ENCODE measurements at regions not wholly inside any gene's neighbourhood (a gene's known extent, or its start where the extent isn't known, plus 50 kb on each side); places are given as distances from the start of the nearest gene placed in this dataset.
A peak's percentile ranks its signal among the peaks of the same experiment; 100 is the strongest.
"Not testable (repeated sequence)": the region's sequence is repeated elsewhere in the genome, so short reads cannot be mapped to it uniquely, and the experiment has no call there.

DNA sequence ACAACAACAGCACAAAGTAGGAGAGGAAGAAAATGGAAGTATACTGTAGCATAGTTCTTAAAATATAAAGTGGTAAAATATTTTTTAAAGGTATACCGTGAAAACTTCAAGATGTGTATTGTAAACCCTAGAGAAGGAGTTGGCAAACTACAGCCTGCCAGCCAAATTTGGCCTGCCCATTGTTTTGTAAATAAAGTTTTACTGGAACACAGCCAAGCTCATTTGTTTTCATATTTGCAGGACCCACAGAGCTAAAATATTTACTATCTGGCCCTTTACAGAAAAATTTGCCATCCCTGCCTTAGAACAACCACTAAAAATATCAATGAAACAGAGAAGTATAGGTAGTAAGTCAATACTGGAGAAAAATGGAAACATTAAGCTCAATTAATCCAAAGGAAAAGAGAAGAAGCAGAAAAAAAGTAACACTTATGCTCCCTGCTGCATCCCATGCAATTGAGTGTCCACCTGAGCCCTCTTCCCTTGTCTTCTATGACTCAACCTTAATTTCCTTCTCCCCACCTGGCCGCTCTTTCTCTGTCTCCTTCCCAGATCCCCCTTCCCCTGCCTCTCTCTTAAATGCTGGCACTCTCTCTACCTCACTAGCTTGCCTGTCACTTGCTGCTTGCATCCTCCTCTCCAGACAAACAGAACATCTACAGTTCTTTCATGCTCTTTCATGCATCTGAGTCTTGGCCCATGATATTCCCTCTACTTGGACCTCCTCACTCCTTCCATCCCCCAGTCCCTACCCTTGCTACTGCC is 50.6 kb upstream of the FER start:
- Histone ChIP-seq H3K9me3 (ENCODE audit: control insufficient read depth in 2 of 2, low read length in 2 of 2) (no peaks in the 10 kb centered on the region), H3K36me3 (ENCODE audit: control insufficient read depth in 2 of 2, insufficient read depth in 2 of 2, low read length in 2 of 2) (no peaks in the 10 kb centered on the region), H3K4me1 (ENCODE audit: control insufficient read depth, insufficient read depth, low read length) (no peaks in the 10 kb centered on the region), H3K27me3 (ENCODE audit: control insufficient read depth in 1 of 2, insufficient read depth in 2 of 2, low read length in 2 of 2) (no peaks in the 10 kb centered on the region), H3K4me3 (ENCODE audit: low read length in 2 of 2) (no peak overlapping the region), H3K27ac (ENCODE audit: low read length) (no peak overlapping the region), H3K9ac (ENCODE audit: low read length in 2 of 2) (no peak overlapping the region)

DNA sequence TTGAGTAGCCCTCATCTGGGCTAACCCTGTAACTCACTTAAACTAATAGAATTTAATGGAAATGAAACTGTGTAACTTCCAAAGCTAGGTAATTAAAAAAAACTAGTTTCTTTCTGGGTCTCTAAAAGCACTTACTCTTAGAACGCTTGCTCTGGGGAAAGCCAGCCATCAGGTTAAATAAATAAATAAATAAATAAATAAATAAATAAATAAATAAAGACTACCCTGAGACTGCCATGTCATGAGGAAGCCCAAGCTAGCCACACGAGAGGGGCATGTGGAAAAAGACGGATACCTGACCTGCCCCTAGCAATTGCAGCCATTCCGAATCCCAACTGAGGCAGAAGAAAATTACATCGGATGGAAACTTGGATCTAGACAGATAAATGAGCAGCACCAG is 51.3 kb upstream of the FER start:
- Histone ChIP-seq H3K4me1 (ENCODE audit: control insufficient read depth, insufficient read depth, low read length) (no peaks in the 10 kb centered on the region), H3K27me3 (ENCODE audit: control insufficient read depth in 1 of 2, insufficient read depth in 2 of 2, low read length in 2 of 2) (no peaks in the 10 kb centered on the region), H3K4me3 (ENCODE audit: low read length in 2 of 2) (no peak overlapping the region), H3K36me3 (ENCODE audit: control insufficient read depth in 2 of 2, insufficient read depth in 2 of 2, low read length in 2 of 2) (no peaks in the 10 kb centered on the region), H3K27ac (ENCODE audit: low read length) (no peak overlapping the region), H3K9ac (ENCODE audit: low read length in 2 of 2) (no peak overlapping the region), H3K9me3 (ENCODE audit: control insufficient read depth in 2 of 2, low read length in 2 of 2) (no peaks in the 10 kb centered on the region)

DNA sequence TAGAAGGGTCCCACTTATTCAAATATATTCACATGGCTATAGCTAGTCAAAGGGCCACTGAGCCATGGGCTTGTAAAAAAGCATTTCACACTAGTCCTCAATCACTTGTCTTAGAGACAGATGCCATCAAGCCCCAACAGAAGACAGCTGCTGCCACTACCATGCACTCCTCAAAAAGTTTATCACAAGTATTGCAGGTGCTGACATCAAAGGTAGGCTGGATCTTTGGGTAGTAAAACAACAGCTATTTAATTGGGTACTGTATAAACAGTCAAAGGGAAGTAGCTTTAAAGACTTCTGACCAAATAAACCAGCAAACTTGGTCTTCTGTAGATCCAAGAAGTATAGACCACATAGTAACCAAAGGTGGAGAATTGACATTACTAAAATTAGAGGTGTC is 59.2 kb upstream of the FER start:
- Histone ChIP-seq H3K9ac (ENCODE audit: low read length in 2 of 2) (no peak overlapping the region), H3K9me3 (ENCODE audit: control insufficient read depth in 2 of 2, low read length in 2 of 2) (no peaks in the 10 kb centered on the region), H3K36me3 (ENCODE audit: control insufficient read depth in 2 of 2, insufficient read depth in 2 of 2, low read length in 2 of 2) (no peaks in the 10 kb centered on the region), H3K27ac (ENCODE audit: low read length) (no peak overlapping the region), H3K4me3 (ENCODE audit: low read length in 2 of 2) (no peak overlapping the region), H3K27me3 (ENCODE audit: control insufficient read depth in 1 of 2, insufficient read depth in 2 of 2, low read length in 2 of 2) (no peaks in the 10 kb centered on the region), H3K4me1 (ENCODE audit: control insufficient read depth, insufficient read depth, low read length) (peaks cover 2% of the 10 kb centered on the region)

DNA sequence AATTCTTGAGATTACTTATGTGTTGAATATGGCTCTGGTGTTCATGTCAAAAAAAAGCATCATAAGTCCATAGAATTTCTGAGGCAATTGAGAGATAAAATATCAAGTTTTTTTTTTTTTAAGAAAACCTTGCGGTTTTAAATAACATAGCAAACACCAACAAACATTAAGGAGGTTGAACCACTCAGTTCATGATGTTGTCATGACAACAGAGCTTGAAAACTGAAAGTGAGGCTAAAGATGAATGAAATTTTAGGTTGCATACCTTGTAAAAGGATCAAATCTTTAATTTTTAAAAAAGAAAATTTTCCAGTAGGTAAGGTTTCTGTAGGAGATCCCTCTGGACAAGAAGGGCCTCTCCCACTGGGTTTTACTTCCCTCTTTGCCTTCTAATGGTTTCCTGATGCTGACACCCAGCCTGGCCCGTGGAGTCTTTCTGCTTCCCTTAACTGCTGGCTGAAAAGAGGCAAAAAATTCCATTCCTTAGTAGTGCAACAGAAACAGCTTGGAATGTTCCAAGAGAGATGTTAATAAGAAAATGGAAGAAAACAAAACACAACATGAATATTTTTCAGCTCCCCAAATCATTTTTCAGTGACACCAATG is 60.0 kb upstream of the FER start:
- no peaks in the 10 kb centered on the region for H3K27me3 ChIP-seq (ENCODE audit: control insufficient read depth in 1 of 2, insufficient read depth in 2 of 2, low read length in 2 of 2)
- H3K36me3 ChIP-seq (ENCODE audit: control insufficient read depth in 2 of 2, insufficient read depth in 2 of 2, low read length in 2 of 2), result no peaks in the 10 kb centered on the region
- peaks cover 2% of the 10 kb centered on the region for H3K4me1 ChIP-seq (ENCODE audit: control insufficient read depth, insufficient read depth, low read length)
- H3K4me3 ChIP-seq (ENCODE audit: low read length in 2 of 2), result no peak overlapping the region
- peak overlapping the region; percentile 6 for H3K27ac ChIP-seq (ENCODE audit: low read length)
- no peak overlapping the region for H3K9ac ChIP-seq (ENCODE audit: low read length in 2 of 2)
- no peaks in the 10 kb centered on the region for H3K9me3 ChIP-seq (ENCODE audit: control insufficient read depth in 2 of 2, low read length in 2 of 2)

DNA sequence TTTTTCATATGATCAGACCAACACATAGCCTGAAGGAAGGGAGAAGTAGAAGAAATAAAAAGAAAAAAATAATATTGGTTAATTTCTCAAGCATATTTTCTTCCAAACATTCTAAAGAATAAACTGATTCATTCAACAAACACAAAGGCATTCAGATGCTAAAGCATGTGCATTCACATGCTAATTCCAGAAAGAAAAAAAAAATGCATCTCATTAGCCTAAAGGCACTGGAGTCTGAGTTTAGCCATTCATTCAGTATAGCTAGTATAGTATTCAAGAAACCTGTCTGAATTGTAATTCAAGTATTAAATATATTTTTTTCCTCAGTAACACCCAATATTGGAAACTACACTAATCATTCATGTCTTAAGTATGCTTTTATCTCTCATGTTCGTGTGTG is 61.0 kb upstream of the FER start:
- Histone ChIP-seq H3K4me3 (ENCODE audit: low read length in 2 of 2) (no peak overlapping the region), H3K36me3 (ENCODE audit: control insufficient read depth in 2 of 2, insufficient read depth in 2 of 2, low read length in 2 of 2) (no peaks in the 10 kb centered on the region), H3K9ac (ENCODE audit: low read length in 2 of 2) (no peak overlapping the region), H3K9me3 (ENCODE audit: control insufficient read depth in 2 of 2, low read length in 2 of 2) (no peaks in the 10 kb centered on the region), H3K27me3 (ENCODE audit: control insufficient read depth in 1 of 2, insufficient read depth in 2 of 2, low read length in 2 of 2) (no peaks in the 10 kb centered on the region), H3K27ac (ENCODE audit: low read length) (no peak overlapping the region), H3K4me1 (ENCODE audit: control insufficient read depth, insufficient read depth, low read length) (peaks cover 5% of the 10 kb centered on the region)

DNA sequence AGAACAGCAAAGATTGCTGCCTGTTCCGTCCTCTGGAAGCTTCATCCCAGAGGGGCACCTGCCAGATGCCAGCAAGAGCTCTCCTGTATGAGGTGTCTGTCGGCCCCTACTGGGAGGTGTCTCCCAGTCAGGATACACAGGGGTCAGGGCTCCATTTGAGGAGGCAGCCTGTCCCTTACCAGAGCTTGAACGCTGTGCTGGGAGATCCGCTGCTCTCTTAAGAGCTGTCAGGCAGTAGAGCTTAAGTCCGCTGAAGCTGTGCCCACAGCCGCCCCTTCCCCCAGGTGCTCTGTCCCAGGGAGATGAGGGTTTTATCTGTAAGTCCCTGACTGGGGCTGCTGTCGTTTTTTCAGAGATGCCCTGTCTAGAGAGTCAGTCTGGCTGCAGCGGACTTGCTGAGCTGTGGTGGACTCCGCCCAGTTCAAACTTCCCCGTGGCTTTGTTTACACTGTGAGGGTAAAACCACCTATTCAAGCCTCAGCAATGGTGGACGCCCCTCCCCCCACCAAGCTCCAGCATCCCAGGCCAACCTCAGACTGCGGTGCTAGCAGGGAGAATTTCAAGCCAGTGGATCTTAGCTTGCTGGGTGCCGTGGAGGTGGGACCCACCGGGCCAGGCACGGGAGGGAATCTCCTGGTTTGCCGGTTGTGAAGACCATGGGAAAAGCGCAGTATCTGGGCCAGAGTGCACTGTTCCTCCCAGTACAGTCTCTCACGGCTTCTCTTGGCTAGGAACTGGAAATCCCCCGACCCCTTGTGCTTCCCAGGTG is 62.1 kb upstream of the FER start:
- H3K4me3 ChIP-seq (ENCODE audit: low read length in 2 of 2); H3K36me3 ChIP-seq (ENCODE audit: control insufficient read depth in 2 of 2, insufficient read depth in 2 of 2, low read length in 2 of 2); H3K4me1 ChIP-seq (ENCODE audit: control insufficient read depth, insufficient read depth, low read length); H3K9ac ChIP-seq (ENCODE audit: low read length in 2 of 2); H3K27me3 ChIP-seq (ENCODE audit: control insufficient read depth in 1 of 2, insufficient read depth in 2 of 2, low read length in 2 of 2); H3K9me3 ChIP-seq (ENCODE audit: control insufficient read depth in 2 of 2, low read length in 2 of 2); H3K27ac ChIP-seq (ENCODE audit: low read length): not testable (repeated sequence)

DNA sequence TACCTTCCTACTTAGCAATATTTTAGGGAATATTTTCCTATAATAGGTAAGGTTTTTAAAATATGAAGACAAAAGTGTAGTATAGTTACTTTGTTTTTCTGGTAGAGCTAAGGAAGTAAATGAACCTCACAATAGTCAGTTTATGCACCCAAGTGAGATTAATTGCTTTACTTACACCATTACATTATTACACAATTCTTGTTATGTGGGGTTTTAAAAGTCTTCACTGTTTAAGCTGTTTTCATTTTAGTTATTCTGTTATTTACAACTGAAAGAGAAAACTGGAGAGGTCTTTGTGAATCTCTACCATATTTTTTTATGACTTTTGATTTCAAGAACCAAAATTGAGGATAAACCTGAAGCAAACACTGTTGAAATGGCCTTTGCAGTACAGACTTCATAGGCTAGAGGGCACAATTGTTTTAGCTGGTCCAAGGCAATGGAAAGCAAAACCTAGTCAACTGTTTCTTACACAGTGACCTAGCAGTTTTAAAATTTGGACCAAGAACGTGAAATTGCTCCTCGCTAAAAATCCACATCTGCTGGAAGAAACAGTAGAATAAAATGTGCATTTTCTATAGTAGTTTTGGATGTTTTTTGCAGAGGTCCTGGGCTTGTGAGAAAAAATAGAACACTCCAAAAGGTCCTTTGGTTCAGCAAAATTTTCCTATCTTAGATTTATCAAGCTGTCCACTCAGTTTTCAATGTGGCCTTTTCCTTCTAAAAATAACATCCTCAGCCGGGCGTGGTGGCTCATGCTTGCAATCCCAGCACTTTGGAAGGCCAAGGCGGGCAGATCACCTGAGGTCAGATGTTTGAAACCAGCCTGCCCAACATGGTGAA is 66.4 kb upstream of the FER start:
- no peaks in the 10 kb centered on the region for H3K9me3 ChIP-seq (ENCODE audit: control insufficient read depth in 2 of 2, low read length in 2 of 2)
- no peak overlapping the region for H3K9ac ChIP-seq (ENCODE audit: low read length in 2 of 2)
- peak overlapping the region in 1 of 2 donors; percentile 35 for H3K4me3 ChIP-seq (ENCODE audit: low read length in 2 of 2)
- H3K4me1 ChIP-seq (ENCODE audit: control insufficient read depth, insufficient read depth, low read length), result peaks cover 3% of the 10 kb centered on the region
- H3K36me3 ChIP-seq (ENCODE audit: control insufficient read depth in 2 of 2, insufficient read depth in 2 of 2, low read length in 2 of 2), result no peaks in the 10 kb centered on the region
- no peak overlapping the region for H3K27ac ChIP-seq (ENCODE audit: low read length)
- H3K27me3 ChIP-seq (ENCODE audit: control insufficient read depth in 1 of 2, insufficient read depth in 2 of 2, low read length in 2 of 2), result no peaks in the 10 kb centered on the region

DNA sequence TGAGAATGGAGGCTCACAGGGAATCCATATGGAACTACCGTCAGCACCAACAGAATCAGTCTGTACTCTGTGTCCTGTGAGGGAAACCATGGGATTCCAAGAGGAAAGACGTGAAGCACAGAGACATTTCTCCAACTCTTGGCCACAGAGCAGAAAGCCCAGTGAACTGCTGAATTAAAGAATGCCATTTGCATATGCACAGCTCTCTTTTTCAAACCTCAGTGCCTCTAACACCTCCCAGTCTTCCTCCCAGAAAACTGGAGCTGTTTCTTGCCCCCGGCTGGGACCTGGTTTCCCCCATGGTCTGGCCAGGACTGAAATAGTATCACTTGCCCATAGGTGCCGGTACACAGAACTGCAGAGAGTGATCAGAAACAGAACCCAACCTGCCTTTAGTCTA is 69.6 kb upstream of the FER start:
- H3K4me1 ChIP-seq (ENCODE audit: control insufficient read depth, insufficient read depth, low read length), result peaks cover 3% of the 10 kb centered on the region
- no peak overlapping the region for H3K9ac ChIP-seq (ENCODE audit: low read length in 2 of 2)
- no peaks in the 10 kb centered on the region for H3K9me3 ChIP-seq (ENCODE audit: control insufficient read depth in 2 of 2, low read length in 2 of 2)
- H3K4me3 ChIP-seq (ENCODE audit: low read length in 2 of 2), result no peak overlapping the region
- H3K27ac ChIP-seq (ENCODE audit: low read length), result no peak overlapping the region
- H3K36me3 ChIP-seq (ENCODE audit: control insufficient read depth in 2 of 2, insufficient read depth in 2 of 2, low read length in 2 of 2), result no peaks in the 10 kb centered on the region
- H3K27me3 ChIP-seq (ENCODE audit: control insufficient read depth in 1 of 2, insufficient read depth in 2 of 2, low read length in 2 of 2), result no peaks in the 10 kb centered on the region

DNA sequence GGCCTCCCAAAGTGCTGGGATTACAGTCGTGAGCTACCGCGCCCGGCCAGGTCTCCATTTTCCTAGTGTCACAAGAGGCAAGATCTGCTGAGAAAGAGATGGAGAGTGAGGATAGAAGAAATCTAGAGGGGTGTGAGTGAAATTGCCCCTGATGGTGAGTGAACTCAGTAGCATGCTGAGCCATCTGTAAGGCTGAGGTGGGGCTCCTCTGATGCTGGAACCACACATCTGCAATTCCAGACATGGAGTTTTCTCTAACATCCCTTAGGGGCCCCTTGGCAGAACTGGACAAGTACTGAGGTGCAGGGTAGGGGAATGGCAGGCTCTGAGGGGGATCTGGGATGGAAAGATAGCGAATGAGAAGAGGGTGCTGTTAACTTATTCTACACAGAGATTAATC is 72.0 kb upstream of the FER start:
- Histone ChIP-seq H3K36me3 (ENCODE audit: control insufficient read depth in 2 of 2, insufficient read depth in 2 of 2, low read length in 2 of 2) (no peaks in the 10 kb centered on the region), H3K9ac (ENCODE audit: low read length in 2 of 2) (no peak overlapping the region), H3K4me3 (ENCODE audit: low read length in 2 of 2) (no peak overlapping the region)

DNA sequence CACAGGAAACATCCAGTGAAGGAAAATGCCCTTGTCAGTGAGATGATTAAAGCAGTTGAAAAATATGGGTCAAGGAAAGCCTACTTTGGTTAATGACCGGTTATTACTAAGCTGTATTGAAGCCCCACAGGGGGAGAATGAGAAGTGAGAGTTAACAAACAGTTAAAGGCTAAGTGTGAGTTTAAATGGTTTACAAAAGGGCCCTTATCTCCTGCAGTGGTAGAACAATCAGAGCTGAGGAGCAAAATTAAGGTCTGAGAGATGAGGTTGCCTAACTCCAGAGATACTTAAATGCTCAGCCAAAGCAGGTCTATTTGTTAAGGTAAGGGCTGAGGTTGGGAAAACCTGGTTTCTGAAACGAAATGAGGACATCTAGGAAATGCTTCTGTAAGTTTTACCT is 75.1 kb upstream of the FER start:
- Histone ChIP-seq H3K4me1 (ENCODE audit: control insufficient read depth, insufficient read depth, low read length) (no peaks in the 10 kb centered on the region), H3K9ac (ENCODE audit: low read length in 2 of 2) (no peak overlapping the region), H3K27ac (ENCODE audit: low read length) (no peak overlapping the region), H3K36me3 (ENCODE audit: control insufficient read depth in 2 of 2, insufficient read depth in 2 of 2, low read length in 2 of 2) (no peaks in the 10 kb centered on the region), H3K27me3 (ENCODE audit: control insufficient read depth in 1 of 2, insufficient read depth in 2 of 2, low read length in 2 of 2) (no peaks in the 10 kb centered on the region), H3K9me3 (ENCODE audit: control insufficient read depth in 2 of 2, low read length in 2 of 2) (no peaks in the 10 kb centered on the region), H3K4me3 (ENCODE audit: low read length in 2 of 2) (no peak overlapping the region)

More for the DNA sequence above, 72.0 kb upstream of the FER start:
- Histone ChIP-seq H3K27me3 (ENCODE audit: control insufficient read depth in 1 of 2, insufficient read depth in 2 of 2, low read length in 2 of 2) (no peaks in the 10 kb centered on the region), H3K4me1 (ENCODE audit: control insufficient read depth, insufficient read depth, low read length) (no peaks in the 10 kb centered on the region), H3K9me3 (ENCODE audit: control insufficient read depth in 2 of 2, low read length in 2 of 2) (no peaks in the 10 kb centered on the region), H3K27ac (ENCODE audit: low read length) (no peak overlapping the region)

Data from stomach smooth muscle (tissue), 2 donors.